Left cardiac atrium (tissue), 4 donors: ENCODE measurements at regions not wholly inside any gene's neighbourhood (a gene's known extent, or its start where the extent isn't known, plus 50 kb on each side); places are given as distances from the start of the nearest gene placed in this dataset.

Experiments used
- ATAC-seq, 2 donors: fragments of 200-7000 bp; cut with Tn5 transposase; one replicate each; pipeline ENCODE4 v1.9.1; 2020; ENCODE audit warnings: mild to moderate bottlenecking in 2 of 2, moderate library complexity in 2 of 2
- DNase-seq: peaks from one replicate; pipeline ENCODE4 v3.0.0-alpha.2; 2020
- intact Hi-C, 2 donors: fragments of 100-400 bp; cut with DNase I; formaldehyde crosslinking; loops; one replicate each; pipeline versions ENCODE4 v1.14.1 to v1.15.1; 2022 to 2023
- donor health status: DM: no; HTN: yes; CAD: no.
- donor health status: DM: no; HTN: yes; CAD: no; lungs with severe emphysema.
- donor health status: DM: yes; HTN: yes; CAD: no.
- donor health status: Dilated cardiomyopathy.

DNA sequence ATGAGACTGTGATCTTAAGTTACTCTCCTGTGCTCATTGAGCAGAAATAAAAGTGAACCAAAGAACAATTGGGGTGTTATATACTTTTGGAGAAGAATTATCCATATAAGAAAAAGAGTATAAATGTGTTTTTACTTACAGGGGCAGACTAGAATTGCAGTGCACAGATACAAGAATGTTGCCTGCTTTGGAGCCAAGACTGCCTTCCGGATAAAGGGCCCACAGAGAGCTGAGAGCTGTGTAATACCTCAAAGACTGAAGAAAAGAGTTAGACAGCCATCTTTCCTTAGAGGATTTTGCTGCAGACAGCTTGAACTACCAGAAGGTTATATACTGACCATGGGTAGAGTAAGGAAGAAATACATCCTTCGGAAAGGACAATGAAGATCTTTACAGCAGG lies 1235.5 kb upstream of the CITED2 start:
- no peak for ATAC-seq
- intact Hi-C loops, result no loop called here

DNA sequence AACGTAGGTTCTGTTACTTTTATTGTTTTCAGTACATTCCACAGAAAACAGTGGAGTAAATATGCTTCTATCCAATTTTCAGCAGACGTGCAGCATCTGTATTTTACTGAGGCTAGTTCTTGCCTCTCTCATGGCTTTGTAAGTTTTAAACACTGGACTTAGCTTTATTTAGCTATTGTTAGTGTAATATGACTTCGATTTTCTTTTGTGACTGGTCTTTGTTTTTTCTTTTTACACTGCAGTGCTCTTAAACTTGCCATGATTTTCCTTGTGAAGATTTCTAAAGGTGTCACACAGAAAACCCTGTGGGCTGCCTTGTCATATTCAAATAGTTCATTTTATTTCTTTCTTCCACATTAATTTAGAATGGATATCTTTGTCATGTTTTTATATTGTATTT lies 1234.9 kb upstream of the CITED2 start:
- ATAC-seq (no peak), DNase-seq (no peak)
- intact Hi-C loops, result no loop called here

More for the DNA sequence above, 1235.5 kb upstream of the CITED2 start:
- DNase-seq, result no peak

DNA sequence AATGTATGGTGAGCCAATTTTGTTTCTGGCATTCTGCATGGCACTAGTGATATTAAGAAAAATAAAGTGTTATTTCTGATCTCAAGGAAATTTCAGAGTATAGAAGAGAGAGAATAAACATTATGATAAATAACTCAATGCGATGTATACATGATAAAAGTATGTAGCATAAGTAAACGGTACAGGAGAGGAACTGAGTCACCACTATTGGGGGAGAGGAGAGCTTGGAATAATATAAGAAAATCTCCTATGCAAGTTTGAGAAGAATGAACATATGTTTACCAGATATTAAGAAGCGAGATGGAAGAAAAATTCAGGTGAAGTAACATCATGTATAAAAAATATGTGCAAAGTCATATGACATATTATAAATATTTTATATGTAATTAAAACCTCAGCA lies 1230.3 kb upstream of the CITED2 start:
- DNase-seq, result no peak
- intact Hi-C loops, result no loop called here
- ATAC-seq, result no peak

DNA sequence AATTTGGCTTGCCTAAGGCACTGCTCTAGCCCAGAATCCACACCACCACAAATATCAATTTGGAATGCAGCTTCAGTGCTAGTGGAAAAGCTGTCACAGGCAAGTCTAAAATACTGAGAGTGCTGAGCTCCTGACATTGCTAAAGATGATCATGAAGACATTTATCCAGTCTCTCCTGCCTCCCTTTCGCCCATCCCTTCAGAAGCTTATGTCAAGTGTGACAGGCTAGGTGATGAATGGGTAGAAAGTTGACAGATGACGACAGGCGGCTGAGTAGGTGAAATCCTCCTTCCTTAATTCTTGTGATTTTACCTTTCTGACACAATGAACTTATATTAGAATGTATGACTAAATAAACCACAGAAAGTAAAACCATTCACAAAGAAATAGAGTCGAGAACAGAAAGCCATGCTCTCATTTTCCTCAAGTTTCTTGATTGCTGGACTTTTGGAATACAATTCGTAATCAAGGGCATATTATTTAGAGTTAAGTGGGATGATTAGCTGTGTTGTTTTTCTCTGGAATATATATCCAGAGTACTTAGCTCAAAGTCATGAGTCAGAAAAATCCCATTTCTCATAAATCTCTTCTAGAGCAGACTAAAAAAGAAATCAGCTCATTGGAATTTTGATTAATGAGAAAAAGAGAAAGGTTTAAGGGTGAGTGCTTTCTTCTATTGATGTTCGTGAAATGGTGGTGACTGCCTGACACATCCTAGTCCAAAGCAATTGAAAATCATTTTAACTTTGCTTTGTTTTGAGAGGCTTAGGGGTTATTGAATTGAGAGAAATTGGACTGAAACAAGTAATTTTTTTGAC lies 1228.2 kb upstream of the CITED2 start:
- intact Hi-C loops, result no loop called here
- ATAC-seq (no peak), DNase-seq (no peak)

DNA sequence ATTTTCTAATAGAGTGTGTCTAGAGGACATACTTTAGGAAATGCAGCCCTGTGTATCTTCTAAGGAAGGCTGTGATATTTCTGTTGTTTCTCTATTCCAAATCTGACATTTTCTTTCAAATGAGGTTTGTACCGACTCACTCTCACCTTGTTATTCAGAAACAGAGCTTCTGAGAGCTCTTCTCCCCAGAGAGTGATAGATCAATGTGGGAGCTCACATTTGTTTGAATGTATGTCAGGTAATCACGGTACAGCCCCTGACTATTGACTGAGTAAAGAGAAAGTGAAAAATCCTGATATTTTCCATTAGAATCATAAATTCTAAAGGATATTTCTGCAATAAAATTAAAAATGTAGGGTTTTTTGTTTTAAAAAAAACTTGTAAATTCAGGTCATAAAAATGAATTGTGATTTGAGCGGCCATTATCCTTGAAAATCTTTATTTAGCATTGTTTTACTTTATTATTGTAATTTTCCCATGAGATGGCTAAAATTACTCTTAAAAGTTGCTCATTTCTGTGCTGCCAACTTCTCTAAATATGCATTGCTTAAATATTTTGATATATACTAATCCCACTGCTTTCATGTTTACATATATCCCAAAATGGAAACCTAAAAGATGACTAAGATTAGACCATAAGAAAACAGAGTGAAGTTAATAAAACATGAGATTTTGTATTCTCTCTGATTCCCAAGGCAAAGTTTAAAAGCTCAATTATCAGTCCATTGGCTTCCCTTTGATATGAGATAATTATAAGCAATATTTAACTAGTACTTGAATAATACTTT lies 1226.8 kb upstream of the CITED2 start:
- intact Hi-C loops, result no loop called here
- DNase-seq, result no peak
- no peak for ATAC-seq

DNA sequence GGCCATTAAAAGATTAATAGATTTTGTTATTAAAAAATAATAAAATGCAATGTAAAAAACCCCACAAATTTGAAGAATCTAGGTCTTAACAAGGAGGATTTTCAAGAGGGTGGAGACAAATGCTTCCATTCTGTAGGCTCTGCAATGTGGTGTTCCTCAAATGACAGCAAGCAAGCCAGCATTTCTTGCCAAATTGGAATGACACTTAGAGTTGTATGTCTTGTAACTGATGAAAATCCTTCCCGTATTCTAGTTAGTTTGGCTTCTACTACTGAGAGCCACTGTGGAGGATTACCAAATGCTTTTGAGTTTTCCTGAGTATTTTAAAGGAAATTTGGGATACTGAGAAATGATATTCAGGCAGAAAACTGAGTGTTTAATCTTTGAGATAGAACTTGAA lies 1225.5 kb upstream of the CITED2 start:
- DNase-seq (no peak), ATAC-seq (no peak)
- intact Hi-C loops, result no loop called here

DNA sequence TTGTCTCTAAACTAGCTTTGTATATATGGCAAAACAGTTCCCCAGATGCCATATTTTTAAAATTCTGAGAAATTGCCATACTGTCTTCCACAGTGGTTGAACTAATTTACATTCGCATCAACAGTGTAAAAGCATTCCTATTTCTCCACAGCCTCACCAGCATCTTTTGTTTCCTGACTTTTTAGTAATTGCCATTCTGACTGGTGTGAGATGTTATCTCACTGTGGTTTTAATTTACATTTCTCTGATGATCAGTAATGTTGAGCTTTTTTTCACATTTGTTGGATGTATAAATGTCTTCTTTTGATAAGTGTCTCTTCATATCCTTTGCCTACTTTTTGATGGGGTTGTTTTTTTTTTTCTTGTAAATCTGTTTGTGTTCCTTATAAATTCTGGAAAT lies 1222.7 kb upstream of the CITED2 start:
- ATAC-seq, result no peak
- intact Hi-C loops, result no loop called here
- DNase-seq, result no peak

DNA sequence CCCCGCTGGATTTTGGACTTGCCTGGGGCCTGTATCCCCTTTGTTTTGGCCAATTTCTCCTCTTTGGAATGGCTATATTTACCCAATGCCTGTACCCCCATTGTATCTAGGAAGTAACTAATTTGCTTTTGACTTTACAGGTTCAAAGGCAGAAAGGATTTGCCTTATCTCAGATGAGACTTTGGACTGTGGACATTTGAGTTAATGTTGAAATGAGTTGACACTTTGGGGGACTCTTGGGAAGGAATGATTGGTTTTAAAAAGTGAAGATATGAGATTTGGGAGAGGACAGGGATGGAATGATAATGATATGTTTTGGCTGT lies 1220.3 kb upstream of the CITED2 start:
- intact Hi-C loops, result no loop called here
- ATAC-seq (no peak), DNase-seq (no peak)

DNA sequence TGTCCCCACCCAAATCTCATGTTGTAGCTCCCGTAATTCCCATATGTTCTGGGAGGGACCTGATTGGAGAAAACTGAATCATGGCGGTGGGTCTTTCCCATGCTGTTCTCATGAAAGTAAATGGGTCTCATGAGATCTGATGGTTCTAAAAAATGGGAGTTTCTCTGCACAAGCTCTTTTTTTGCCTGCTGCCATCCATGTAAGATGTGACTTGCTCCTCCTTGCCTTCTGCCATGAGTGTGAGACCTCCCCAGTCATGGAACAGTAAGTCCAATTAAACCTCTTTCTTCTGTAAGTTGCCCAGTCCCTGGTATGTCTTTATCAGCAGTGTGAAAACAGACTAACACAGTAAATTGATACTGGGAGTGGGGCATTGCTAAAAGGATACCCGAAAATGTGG lies 1218.4 kb upstream of the CITED2 start:
- DNase-seq (no peak), ATAC-seq (no peak)
- intact Hi-C loops, result no loop called here

DNA sequence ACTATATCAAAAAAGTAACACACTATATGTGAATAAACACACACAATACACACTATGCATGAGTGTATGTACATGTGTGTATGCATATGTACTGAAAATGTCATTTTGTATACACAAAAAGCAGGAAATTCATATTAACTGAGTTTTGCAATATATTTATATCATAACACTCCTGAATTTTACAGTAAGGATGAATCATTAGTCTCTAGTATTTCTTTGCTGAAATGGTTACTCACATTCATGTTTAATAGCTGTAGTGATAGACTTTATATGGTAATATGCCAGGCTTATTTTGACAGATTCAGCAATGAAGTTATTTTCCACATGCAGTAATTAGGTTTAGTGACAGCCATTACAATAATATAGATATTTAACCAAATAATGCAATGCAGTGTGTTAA lies 1216.2 kb upstream of the CITED2 start:
- intact Hi-C loops, result no loop called here
- no peak for ATAC-seq
- no peak for DNase-seq

DNA sequence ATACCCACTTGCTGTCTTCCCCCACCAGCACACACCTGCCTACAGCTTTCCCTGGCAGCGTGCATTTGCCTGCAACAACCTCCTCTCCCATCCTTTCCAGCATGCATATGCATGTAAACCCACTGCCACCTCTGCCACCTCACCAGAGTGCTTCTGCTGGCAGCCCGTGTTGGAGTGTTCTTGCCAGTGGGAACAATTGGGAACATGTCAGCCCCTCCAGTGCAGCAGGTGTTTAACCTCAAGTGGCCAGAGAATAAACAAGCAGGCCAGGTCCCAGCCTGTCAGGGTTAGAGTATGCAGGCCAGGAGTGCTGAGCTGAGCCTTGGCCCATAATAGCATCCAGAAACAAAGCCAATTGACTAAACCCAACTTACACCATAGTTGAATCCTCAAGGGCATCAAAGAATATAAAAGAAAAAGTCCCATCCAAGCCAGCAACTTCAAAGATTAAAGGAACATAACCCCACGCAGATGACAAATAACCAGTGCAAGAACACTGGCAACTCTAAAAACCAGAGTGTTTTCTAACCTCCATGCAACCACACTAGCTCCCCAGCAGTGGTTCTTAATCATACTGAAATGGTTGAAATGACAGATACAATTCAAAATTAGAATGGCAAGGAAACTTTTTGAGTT lies 1212.1 kb upstream of the CITED2 start:
- ATAC-seq (no peak), DNase-seq (no peak)
- intact Hi-C loops, result no loop called here

DNA sequence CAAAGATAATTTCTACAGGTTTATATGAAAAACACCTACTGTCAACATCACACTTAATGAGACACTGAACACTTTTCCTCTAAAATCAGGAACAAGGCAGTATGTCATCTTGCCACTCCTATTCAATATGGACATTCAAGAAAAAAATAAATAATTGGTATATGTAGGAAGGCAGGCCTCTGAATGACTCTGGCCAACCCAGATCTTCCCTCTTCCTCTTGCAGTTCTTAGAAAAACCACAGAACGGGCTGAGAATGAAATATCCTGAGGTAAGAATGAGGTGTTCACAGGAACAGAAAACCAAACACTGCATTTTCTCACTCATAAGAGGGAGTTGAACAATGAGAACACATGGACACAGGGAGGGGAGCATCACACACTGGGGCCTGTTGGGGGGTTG lies 1207.2 kb upstream of the CITED2 start:
- no peak for ATAC-seq
- intact Hi-C loops, result no loop called here
- DNase-seq, result no peak

DNA sequence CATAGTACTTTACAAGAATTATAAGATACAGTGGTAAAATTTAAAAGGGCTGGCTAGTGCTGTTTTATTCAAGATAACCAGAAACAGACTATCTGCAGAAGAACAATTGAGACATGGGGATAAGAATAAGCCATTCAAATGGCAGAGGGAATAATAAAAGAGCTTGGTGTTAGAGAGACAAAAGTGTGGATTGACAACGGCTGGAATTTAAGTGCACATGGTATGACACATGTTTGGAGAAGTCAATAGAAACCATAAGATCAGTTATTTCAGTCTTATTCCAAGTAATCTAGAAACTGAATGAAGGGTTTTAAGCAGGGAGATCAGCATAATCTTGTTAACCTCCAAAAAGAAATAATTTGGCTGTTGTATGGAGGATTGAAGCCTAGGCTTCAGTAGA lies 1205.5 kb upstream of the CITED2 start:
- no peak for DNase-seq
- intact Hi-C loops, result no loop called here
- ATAC-seq, result no peak

DNA sequence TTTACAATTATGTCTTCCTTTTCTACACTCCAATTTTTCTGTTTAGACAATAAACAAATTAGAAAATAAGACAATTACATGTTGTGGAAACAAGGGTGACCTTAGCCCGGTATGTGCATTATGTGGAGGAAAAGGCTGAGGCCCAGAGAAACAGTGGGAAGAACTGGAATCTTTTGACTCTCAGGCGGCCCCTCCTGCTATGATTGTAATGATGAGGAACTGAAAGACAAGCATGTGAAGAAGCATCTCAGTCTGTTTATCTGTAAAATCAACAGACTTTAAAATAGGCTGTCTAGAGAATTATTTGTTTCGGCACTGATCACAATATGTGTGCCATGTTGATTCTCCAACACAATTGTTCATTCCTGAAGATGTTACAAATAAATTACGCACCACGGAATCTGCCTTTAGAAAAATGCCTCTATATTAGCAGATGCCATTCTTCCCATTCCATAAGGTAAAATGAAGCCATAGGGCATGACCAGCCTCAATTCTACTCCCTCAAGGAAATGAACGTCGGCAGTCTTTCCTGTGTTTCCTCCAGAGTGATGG lies 1201.6 kb upstream of the CITED2 start:
- no peak for ATAC-seq
- intact Hi-C loops, result no loop called here
- no peak for DNase-seq

DNA sequence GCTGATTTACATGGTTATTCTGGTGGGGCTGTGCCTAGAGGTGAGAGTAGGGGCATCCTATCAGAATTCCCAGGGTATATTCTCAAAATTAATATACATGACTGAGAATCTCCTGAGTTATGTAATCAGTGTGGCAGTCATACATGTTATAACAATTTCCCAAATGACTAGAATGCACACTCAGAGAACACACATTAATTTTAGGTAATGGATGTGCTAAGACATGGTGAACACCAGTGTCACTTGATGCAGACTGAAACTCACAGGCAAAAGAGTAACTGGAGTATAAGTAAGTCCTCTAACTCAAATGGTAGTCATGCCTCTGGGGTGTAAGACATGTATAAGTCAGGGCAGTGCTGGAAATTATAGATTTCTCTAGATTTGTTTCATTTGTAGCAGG lies 1198.4 kb upstream of the CITED2 start:
- intact Hi-C loops, result no loop called here
- no peak for ATAC-seq
- DNase-seq, result no peak

DNA sequence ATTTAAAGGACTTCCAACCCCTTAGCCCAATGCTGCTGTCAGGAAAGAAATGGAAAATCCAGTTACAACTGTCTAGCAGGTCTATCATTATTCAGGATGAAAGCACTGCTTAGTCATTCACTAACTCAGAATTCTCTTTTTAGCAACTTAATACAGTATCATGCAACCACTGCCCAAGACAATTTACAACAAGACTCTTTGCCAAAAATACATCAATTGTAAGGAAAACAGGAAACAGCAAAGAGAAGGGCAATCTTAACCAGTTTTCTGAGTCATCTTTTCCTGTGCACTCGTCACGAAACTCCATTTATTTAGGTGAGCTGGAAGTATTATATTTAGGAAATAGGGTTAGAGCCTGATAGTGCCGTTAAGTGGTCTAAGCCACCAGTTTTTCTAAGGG lies 1197.7 kb upstream of the CITED2 start:
- DNase-seq (no peak), ATAC-seq (peak; percentile 27 to 71)
- intact Hi-C loops, result no loop called here

DNA sequence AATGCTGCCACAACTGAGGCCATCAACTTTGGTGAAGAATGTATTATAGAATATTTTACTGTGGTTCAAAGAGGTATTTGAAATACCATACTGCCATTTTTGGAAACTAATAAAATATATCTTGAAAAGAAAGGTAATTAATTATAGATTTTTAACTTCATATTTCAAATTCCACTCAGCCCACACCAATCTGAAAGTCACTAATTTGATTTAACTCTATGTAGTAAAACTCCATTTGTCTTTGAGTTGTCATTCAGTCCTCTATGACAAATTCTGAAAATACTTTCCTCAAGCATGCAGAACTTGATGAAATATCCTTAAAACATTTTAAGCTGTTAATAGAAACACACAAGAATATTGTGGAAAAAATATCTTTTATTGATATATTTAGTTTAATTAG lies 1196.7 kb upstream of the CITED2 start:
- no peak for ATAC-seq
- no peak for DNase-seq
- intact Hi-C loops, result no loop called here

DNA sequence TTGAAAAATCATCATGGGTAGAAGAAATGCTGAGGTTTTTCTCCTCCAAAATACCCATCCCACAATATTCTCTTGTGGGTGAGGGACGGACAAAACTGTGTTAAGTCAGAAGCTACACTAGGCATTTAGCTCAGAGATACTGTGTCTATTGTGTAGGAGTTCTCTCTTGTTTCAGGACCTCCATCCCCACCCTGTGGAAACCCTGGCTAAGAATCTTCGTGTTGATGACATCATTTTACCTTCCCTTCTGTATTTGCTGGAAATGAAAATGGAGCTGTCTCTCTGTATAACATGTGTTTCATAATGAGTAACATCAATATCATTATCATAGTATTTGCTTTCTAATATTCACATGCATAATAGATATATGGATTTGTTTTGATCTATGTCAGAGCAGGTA lies 1193.0 kb upstream of the CITED2 start:
- intact Hi-C loops, result no loop called here
- DNase-seq, result no peak
- peak in 1 of 2 donors; percentile 22 for ATAC-seq

DNA sequence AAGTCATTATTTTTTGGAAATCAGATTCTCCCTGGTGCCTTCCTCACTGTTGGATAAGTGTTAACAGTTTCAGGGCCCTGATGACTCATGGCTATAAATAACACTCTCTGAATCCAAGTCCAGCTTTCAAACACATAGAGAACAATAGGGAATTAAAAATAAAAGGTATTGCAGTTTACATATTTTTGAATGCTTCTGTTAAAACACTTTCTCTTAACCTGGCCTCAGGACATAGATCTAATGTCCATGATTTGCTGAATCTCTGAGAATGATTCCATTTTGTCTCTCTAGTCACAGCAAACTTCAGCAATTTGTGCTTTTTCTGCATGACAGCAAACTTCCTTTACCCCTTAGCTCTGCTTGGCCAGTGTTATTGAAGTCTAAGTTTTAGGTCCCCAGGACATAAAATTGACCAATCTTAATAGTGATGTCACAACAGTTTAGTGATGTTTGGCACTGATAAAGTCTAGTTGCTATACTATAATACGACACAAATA lies 1192.4 kb upstream of the CITED2 start:
- no peak for DNase-seq
- peak; percentile 88 to 93 for ATAC-seq
- intact Hi-C loops, result no loop called here

DNA sequence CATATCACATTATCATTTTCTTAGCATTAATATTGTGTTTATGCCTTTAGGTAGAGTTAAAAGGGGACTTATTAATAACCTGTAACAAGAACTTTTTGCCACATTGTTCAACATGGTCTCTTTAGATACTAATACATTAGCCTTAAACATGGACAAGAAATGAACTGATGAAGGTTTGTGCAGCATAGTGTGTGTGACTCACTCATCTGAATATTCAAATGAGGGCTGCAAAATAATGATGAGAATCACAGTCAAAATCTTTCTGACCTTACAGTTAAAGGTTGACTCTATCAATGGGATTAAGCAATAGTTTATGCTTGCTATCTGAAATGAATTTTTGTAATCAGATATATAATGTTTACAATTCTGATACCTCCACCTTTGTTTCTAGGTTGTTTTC lies 1189.3 kb upstream of the CITED2 start:
- no peak for ATAC-seq
- DNase-seq, result no peak
- intact Hi-C loops, result no loop called here
